NCI-H510A treated with DMSO at 0.1 percent for 48 hours (cell line): ENCODE measurements at regions not wholly inside any gene's neighbourhood (a gene's known extent, or its start where the extent isn't known, plus 50 kb on each side); places are given as distances from the start of the nearest gene placed in this dataset.
"Not testable (repeated sequence)": the region's sequence is repeated elsewhere in the genome, so short reads cannot be mapped to it uniquely, and the experiment has no call there.

ENCODE experiments used
- DNase-seq: peaks from one replicate; lab custom pipeline; 2025; lab: John Stamatoyannopoulos, UW

- no peak for DNase-seq
These were observed 218.5 kb upstream of the FGF13 start for GRCh38 chrX:138929926-138930582.

DNA sequence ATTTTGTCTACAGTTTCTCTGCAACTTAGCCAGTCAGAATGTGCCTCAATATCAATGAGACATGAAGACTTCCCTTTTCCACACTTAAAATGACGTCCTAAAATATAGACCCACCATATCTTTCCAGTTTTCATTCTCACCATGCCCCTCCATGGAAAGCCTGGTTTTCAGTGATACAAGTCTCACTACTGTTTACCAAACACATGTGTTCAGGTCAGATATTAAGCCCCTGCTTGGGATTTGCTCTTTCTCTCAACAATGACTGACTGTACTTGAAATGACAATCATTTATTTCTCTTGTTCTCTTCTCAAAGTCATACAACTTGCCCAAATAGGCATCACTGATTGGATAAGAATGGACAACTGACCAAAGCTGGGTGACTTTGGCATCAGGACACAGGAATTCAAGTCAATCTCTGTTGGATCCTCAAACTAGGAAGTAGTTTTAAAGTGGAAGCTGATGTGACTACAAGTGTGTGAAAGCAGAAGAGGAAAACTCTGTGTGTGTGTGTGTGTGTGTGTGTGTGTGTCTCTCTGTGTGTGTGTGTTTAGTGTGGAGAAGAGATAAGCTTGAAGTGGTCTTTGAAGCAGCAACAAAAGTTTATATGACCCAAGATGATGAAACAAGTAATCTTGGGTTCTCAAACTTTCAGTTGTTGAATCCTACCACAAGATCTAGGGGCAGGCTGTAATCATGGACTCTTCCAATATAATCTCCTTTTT, 217.4 kb upstream of the FGF13 start:
- DNase-seq = no peak

DNA sequence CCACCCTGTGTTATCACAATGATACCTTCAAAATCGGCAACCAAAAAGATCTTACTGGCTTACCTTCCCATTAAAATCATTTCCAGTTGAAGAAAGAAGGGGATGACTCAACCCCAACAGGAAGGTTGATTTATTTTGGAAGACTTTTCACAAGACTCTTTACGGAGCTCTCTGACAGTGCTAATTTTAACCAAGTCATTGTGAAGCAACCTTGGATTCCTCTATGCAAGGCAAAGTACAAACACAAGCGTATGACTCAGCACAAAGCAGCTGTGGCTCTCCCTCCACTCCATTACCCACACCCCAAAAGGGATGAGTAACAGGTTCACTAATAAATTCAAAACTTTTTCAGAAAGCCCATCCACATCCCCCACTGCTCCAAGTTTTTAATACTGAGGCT, 213.8 kb upstream of the FGF13 start:
- DNase-seq = no peak

GRCh38 chrX:138923805-138924204, 212.3 kb upstream of the FGF13 start:
- DNase-seq = no peak

GRCh38 chrX:138921031-138921430, 209.5 kb upstream of the FGF13 start:
- DNase-seq = no peak

DNA sequence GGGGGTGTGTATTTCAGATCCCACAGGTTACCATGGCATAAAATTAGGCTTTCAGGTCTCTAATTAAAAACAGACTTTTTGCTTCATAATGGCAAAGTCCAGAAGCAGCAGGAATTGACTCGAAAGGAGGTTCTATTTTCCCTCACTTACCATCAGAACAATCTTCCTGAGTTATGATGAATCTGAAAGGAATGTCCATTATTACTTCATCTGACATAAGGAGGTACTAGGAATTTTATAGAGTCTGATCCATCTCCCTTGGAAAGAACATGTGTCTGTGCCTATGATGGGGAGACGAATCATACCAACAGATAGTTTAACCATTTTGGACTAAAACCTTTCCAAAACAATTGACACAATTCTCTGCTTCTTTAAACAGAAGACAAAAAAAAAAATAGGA, 206.3 kb upstream of the FGF13 start:
- DNase-seq = no peak

- no peak for DNase-seq
These were observed 203.2 kb upstream of the FGF13 start for GRCh38 chrX:138914767-138915166.

GRCh38 chrX:138908577-138908976, 197.1 kb upstream of the FGF13 start:
- no peak for DNase-seq

GRCh38 chrX:138897621-138898492, 186.3 kb upstream of the FGF13 start:
- no peak for DNase-seq

- no peak for DNase-seq
These were observed 179.0 kb upstream of the FGF13 start for GRCh38 chrX:138890491-138890890.

GRCh38 chrX:138889149-138889548, 177.6 kb upstream of the FGF13 start:
- DNase-seq = no peak

DNA sequence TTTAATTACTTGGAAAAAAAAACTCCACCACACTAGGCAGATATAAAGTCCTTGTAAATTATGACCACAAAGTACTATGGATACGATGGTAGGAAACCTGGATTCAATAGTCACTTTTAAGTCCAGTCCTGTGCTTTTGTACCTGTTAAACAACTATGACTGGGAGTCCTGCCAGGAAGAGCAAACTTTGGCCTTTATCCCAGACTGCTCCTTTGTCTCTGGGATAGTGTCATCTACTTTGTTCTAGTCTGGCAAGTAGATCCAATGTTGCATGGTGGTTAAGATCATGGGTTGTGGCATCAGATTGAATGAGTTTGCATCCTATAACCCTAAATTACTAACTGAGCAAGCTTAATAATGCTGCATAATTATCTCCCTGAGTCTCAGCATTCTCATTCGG, 175.3 kb upstream of the FGF13 start:
- no peak for DNase-seq

DNA sequence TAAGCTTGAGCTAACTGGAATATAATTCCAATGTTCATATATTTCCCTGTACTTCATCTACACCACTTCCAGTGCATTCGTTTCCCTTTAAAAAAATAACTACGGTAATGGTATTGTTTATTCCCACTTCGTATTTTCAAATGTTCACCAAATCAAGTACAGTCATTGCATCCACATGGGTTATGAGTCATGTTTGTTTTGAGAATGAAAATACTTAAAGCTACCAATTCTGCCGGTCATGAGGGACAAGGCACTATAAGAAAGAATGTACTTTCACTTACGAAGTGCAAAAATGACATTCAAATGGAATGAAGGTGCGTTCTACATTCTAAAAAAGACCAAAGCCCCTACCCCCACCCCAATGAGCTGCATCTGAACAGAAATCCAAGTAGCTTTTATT, 174.4 kb upstream of the FGF13 start:
- no peak for DNase-seq

DNA sequence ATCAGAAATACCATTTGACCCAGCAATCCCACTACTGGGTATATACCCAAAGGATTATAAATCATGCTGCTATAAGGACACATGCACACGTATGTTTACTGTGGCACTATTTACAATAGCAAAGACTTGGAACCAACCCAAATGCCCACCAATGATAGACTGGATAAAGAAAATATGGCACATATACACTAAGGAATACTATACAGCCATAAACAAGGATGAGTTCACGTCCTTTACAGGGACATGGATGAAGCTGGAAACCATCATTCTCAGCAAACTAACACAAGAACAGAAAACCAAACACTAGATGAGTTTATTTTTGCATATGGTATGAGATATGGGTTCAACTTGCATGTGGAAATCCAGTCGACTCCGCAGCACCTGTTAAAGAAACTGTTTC, 168.8 kb upstream of the FGF13 start:
- not testable (repeated sequence) for DNase-seq

- no peak for DNase-seq
These were observed 166.2 kb upstream of the FGF13 start for GRCh38 chrX:138877746-138878145.

DNA sequence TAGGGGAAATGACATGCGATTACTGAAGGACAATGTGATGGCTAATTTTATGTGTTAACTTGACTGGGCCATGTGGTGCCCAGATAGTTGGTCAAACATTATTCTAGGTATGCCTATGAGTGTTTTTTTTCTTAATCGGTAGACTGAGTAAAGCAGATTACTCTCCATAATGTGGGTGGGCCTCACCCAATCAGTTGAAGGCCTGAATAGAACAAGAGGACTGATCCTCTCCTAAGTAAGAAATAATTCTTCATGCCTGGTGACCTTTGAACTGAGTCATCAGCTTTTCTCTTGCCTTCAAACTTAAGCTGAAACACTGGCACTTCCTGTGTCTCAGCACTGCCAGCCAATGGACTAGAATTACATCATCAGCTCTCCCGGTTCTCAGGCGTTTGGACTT, 164.0 kb upstream of the FGF13 start:
- DNase-seq = no peak

- no peak for DNase-seq
These were observed 162.9 kb upstream of the FGF13 start for GRCh38 chrX:138874271-138874935.

- not testable (repeated sequence) for DNase-seq
These were observed 162.1 kb upstream of the FGF13 start for GRCh38 chrX:138873640-138874039.

GRCh38 chrX:138872537-138872936, 161.0 kb upstream of the FGF13 start:
- no peak for DNase-seq

- DNase-seq = no peak
These were observed 160.2 kb upstream of the FGF13 start for GRCh38 chrX:138871739-138872138.

GRCh38 chrX:138866643-138867042, 155.1 kb upstream of the FGF13 start:
- DNase-seq = no peak

- DNase-seq = no peak
These were observed 153.7 kb upstream of the FGF13 start for GRCh38 chrX:138865093-138865649.
